NOMO-1 treated with DMSO at 0.1 percent for 48 hours (cell line): ENCODE measurements at regions not wholly inside any gene's neighbourhood (a gene's known extent, or its start where the extent isn't known, plus 50 kb on each side); places are given as distances from the start of the nearest gene placed in this dataset.

Experiments used
- DNase-seq: peaks from one replicate; lab custom pipeline; 2025; ENCODE audit not compliant: unreplicated experiment; lab: John Stamatoyannopoulos, UW

GRCh38 chr4:15130441-15130840 lies 128.2 kb downstream of the CPEB2 start:
- DNase-seq = no peak

- no peak for DNase-seq
Observed at GRCh38 chr4:15131551-15131950, 129.3 kb downstream of the CPEB2 start.

- no peak for DNase-seq
Observed at GRCh38 chr4:15132739-15133138, 130.5 kb downstream of the CPEB2 start.

- DNase-seq = no peak
Observed at GRCh38 chr4:15139599-15139998, 137.3 kb downstream of the CPEB2 start.

- DNase-seq = no peak
Observed at GRCh38 chr4:15142201-15142600, 139.9 kb downstream of the CPEB2 start.

GRCh38 chr4:15143551-15143950 lies 141.3 kb downstream of the CPEB2 start:
- no peak for DNase-seq

GRCh38 chr4:15144249-15144966 lies 142.1 kb downstream of the CPEB2 start:
- DNase-seq = no peak

GRCh38 chr4:15144967-15145295 lies 142.7 kb downstream of the CPEB2 start:
- no peak for DNase-seq

GRCh38 chr4:15145709-15146108 lies 143.4 kb downstream of the CPEB2 start:
- DNase-seq = no peak

- DNase-seq = no peak
Observed at GRCh38 chr4:15147714-15148113, 145.4 kb downstream of the CPEB2 start.

GRCh38 chr4:15148199-15148598 lies 145.9 kb downstream of the CPEB2 start:
- DNase-seq = no peak

GRCh38 chr4:15148691-15149090 lies 146.4 kb downstream of the CPEB2 start:
- no peak for DNase-seq

- no peak for DNase-seq
Observed at GRCh38 chr4:15149234-15149838, 147.1 kb downstream of the CPEB2 start.

GRCh38 chr4:15149839-15150592 lies 147.7 kb downstream of the CPEB2 start:
- DNase-seq = peak; percentile 38

GRCh38 chr4:15150631-15151030 lies 148.3 kb downstream of the CPEB2 start:
- no peak for DNase-seq

GRCh38 chr4:15151033-15151432 lies 148.8 kb downstream of the CPEB2 start:
- DNase-seq = no peak

- no peak for DNase-seq
Observed at GRCh38 chr4:15153662-15154061, 151.4 kb downstream of the CPEB2 start.

GRCh38 chr4:15158406-15159091 lies 156.3 kb downstream of the CPEB2 start:
- DNase-seq = no peak

GRCh38 chr4:15159477-15160019 lies 157.3 kb downstream of the CPEB2 start:
- no peak for DNase-seq

GRCh38 chr4:15161439-15161838 lies 159.2 kb downstream of the CPEB2 start:
- no peak for DNase-seq

GRCh38 chr4:15162046-15162445 lies 159.8 kb downstream of the CPEB2 start:
- DNase-seq = no peak
